Progenitor cell of endocrine pancreas (in vitro differentiated cells): ENCODE measurements at regions not wholly inside any gene's neighbourhood (a gene's known extent, or its start where the extent isn't known, plus 50 kb on each side); places are given as distances from the start of the nearest gene placed in this dataset.

Experiments
- DNase-seq: peaks from one replicate; pipeline ENCODE4 v3.0.0; 2021; ENCODE audit warnings: low spot score; ENCODE audit not compliant: unreplicated experiment
- H3K27ac Mint-ChIP-seq: 2 replicates; pipeline ENCODE4 v1.8.0; 2021; ENCODE audit warnings: mild to moderate bottlenecking, moderate library complexity, mixed read lengths
- H3K27me3 Mint-ChIP-seq: 2 replicates; pipeline ENCODE4 v1.8.0; 2021; ENCODE audit warnings: mixed read lengths
- H3K36me3 Mint-ChIP-seq: 2 replicates; pipeline ENCODE4 v1.8.0; 2022; ENCODE audit warnings: mixed read lengths; ENCODE audit not compliant: insufficient read depth
- H3K4me1 Mint-ChIP-seq: 2 replicates; pipeline ENCODE4 v1.8.0; 2021; ENCODE audit warnings: low read depth, mixed read lengths
- H3K4me3 Mint-ChIP-seq: 2 replicates; pipeline ENCODE4 v1.8.0; 2021; ENCODE audit warnings: low read depth, mild to moderate bottlenecking, moderate library complexity, mixed read lengths
- H3K9me3 Mint-ChIP-seq: 2 replicates; pipeline ENCODE4 v1.8.0; 2021; ENCODE audit warnings: low read depth, mixed read lengths
- TF ChIP-seq, protein P1 (sequence below): fragments of 200-600 bp; sonication (generic); IDR thresholded peaks from one replicate; pipeline ENCODE4 v1.5.0; 2021; ENCODE audit warnings: antibody characterized with exemption, mild to moderate bottlenecking; ENCODE audit not compliant: unreplicated experiment

DNA sequence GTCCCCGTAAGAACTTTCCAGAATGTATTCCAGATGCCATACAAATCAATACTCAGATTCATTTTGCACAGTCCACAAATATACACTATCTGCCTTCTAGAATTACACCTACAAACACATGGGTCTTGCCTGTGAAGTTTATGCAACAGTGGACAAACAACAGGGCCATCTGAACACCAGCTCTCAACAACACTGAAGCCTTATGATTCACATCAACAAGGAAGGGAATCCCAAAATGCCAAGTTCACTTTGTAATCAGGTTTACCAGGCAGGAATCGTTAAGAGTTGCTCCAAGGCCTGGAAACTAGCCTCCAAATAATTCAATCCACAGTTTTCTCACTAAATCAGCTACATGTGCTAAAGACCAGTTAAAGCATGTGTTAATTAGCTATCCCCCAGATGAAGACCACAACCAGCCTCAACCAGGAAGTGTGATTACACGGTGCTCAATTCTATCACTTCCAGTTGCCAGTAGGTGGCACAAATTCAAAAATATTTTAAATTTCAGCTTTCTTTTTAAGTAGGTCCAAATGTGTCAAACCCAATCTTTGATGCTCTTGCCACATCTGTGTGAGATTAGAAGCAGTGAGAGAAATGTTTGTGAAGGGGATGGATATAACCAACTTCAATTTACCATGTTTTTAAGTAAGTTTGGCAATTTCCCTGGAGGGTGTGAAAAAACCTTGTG is 139.1 kb upstream of the BDNF start:
- Mint-ChIP-seq H3K27ac (no peak overlapping the region), H3K27me3 (no peaks in the 10 kb centered on the region), H3K36me3 (no peaks in the 10 kb centered on the region), H3K4me3 (no peak overlapping the region), H3K9me3 (no peaks in the 10 kb centered on the region), H3K4me1 (no peaks in the 10 kb centered on the region)
- DNase-seq: no peak
- TF ChIP-seq, protein P1, sequence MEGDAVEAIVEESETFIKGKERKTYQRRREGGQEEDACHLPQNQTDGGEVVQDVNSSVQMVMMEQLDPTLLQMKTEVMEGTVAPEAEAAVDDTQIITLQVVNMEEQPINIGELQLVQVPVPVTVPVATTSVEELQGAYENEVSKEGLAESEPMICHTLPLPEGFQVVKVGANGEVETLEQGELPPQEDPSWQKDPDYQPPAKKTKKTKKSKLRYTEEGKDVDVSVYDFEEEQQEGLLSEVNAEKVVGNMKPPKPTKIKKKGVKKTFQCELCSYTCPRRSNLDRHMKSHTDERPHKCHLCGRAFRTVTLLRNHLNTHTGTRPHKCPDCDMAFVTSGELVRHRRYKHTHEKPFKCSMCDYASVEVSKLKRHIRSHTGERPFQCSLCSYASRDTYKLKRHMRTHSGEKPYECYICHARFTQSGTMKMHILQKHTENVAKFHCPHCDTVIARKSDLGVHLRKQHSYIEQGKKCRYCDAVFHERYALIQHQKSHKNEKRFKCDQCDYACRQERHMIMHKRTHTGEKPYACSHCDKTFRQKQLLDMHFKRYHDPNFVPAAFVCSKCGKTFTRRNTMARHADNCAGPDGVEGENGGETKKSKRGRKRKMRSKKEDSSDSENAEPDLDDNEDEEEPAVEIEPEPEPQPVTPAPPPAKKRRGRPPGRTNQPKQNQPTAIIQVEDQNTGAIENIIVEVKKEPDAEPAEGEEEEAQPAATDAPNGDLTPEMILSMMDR: peak; percentile 30

DNA sequence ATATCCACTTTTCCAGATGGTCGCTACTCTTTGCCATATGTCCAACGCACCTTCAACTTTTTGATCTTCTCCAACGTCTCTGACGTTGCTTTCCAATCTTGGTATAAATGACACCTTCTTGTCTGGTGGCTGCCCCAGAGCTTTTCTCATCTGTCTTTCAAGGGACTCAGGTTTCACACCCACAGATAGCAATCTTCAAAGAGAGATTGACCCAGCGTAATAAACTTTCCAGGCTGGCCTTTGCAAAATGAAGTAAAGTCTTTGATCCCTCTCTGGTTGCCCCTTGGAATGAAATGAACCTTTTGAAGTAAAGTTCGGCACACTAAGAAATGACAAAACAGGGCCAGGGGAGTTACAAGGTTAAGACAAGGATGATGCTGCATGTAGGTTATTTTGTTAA is 138.4 kb upstream of the BDNF start:
- no peaks in the 10 kb centered on the region for H3K4me1 Mint-ChIP-seq
- no peaks in the 10 kb centered on the region for H3K9me3 Mint-ChIP-seq
- no peak for DNase-seq
- H3K4me3 Mint-ChIP-seq: no peak overlapping the region
- no peak overlapping the region for H3K27ac Mint-ChIP-seq
- no peaks in the 10 kb centered on the region for H3K36me3 Mint-ChIP-seq
- H3K27me3 Mint-ChIP-seq: no peaks in the 10 kb centered on the region
- TF ChIP-seq, protein P1: no peak

- Mint-ChIP-seq H3K4me3 (no peak overlapping the region), H3K27ac (no peak overlapping the region)
- no peak for DNase-seq
Observed at GRCh38 chr11:27837895-27838563, 137.8 kb upstream of the BDNF start.

DNA sequence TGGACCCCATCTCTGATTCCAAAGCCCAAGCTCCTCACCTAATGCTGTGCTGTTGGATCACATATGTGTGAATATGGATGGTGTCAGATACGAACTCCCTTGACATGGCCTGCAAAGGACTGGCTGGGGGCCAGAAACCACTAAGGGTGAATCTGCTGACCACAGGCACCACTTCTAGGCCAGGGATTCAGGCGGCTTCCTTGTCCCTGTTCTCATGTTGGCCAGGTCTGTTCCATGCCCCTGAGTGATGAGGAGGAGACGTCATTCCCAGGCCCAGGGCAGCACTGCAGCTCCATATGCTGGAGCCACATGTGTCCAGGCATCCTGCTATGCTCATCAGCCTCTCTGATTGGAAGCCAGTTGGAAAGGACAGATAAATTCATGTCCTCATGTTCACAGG is 130.0 kb upstream of the BDNF start:
- Mint-ChIP-seq H3K36me3 (no peaks in the 10 kb centered on the region), H3K9me3 (peaks cover 3% of the 10 kb centered on the region), H3K27ac (no peak overlapping the region), H3K4me1 (no peaks in the 10 kb centered on the region), H3K27me3 (peaks cover 3% of the 10 kb centered on the region), H3K4me3 (no peak overlapping the region)
- TF ChIP-seq, protein P1: no peak
- DNase-seq: no peak

More at GRCh38 chr11:27837895-27838563, 137.8 kb upstream of the BDNF start:
- no peaks in the 10 kb centered on the region for H3K9me3 Mint-ChIP-seq
- H3K4me1 Mint-ChIP-seq: no peaks in the 10 kb centered on the region
- H3K36me3 Mint-ChIP-seq: no peaks in the 10 kb centered on the region
- TF ChIP-seq, protein P1: no peak
- H3K27me3 Mint-ChIP-seq: no peaks in the 10 kb centered on the region

- Mint-ChIP-seq H3K4me3 (no peak overlapping the region), H3K4me1 (no peaks in the 10 kb centered on the region), H3K27ac (no peak overlapping the region), H3K27me3 (peaks cover 3% of the 10 kb centered on the region), H3K9me3 (no peaks in the 10 kb centered on the region), H3K36me3 (no peaks in the 10 kb centered on the region)
- DNase-seq: no peak
- TF ChIP-seq, protein P1: no peak
Observed at GRCh38 chr11:27820249-27820648, 120.0 kb upstream of the BDNF start.
